Islet precursor cell (in vitro differentiated cells): ENCODE measurements at regions not wholly inside any gene's neighbourhood (a gene's known extent, or its start where the extent isn't known, plus 50 kb on each side); places are given as distances from the start of the nearest gene placed in this dataset.
A peak's percentile ranks its signal among the peaks of the same experiment; 100 is the strongest.

Experiments
- DNase-seq: peaks from one replicate; pipeline ENCODE4 v3.0.0-alpha.2; 2018

GRCh38 chr14:85288041-85288440 lies 241.9 kb upstream of the FLRT2 start:
- DNase-seq: no peak

GRCh38 chr14:85291731-85292130 lies 238.2 kb upstream of the FLRT2 start:
- no peak for DNase-seq

- DNase-seq: no peak
These were observed 236.2 kb upstream of the FLRT2 start for GRCh38 chr14:85293612-85294234.

- no peak for DNase-seq
These were observed 234.6 kb upstream of the FLRT2 start for GRCh38 chr14:85295318-85295717.

GRCh38 chr14:85296456-85297210 lies 233.3 kb upstream of the FLRT2 start:
- peak; percentile 78 for DNase-seq

- DNase-seq: no peak
These were observed 229.8 kb upstream of the FLRT2 start for GRCh38 chr14:85300107-85300506.

- DNase-seq: no peak
These were observed 228.4 kb upstream of the FLRT2 start for GRCh38 chr14:85301506-85301905.

- DNase-seq: no peak
These were observed 223.9 kb upstream of the FLRT2 start for GRCh38 chr14:85306024-85306423.

GRCh38 chr14:85308531-85309300 lies 221.2 kb upstream of the FLRT2 start:
- no peak for DNase-seq

GRCh38 chr14:85310491-85311272 lies 219.3 kb upstream of the FLRT2 start:
- no peak for DNase-seq

GRCh38 chr14:85313560-85314207 lies 216.3 kb upstream of the FLRT2 start:
- no peak for DNase-seq

GRCh38 chr14:85315290-85315689 lies 214.7 kb upstream of the FLRT2 start:
- DNase-seq: no peak

GRCh38 chr14:85315733-85316290 lies 214.1 kb upstream of the FLRT2 start:
- DNase-seq: no peak

- DNase-seq: no peak
These were observed 213.1 kb upstream of the FLRT2 start for GRCh38 chr14:85316701-85317410.

- no peak for DNase-seq
These were observed 212.4 kb upstream of the FLRT2 start for GRCh38 chr14:85317491-85318021.

- DNase-seq: no peak
These were observed 210.8 kb upstream of the FLRT2 start for GRCh38 chr14:85319101-85319500.

GRCh38 chr14:85319998-85320630 lies 209.8 kb upstream of the FLRT2 start:
- DNase-seq: no peak

GRCh38 chr14:85325134-85326017 lies 204.6 kb upstream of the FLRT2 start:
- DNase-seq: no peak

GRCh38 chr14:85332401-85332800 lies 197.5 kb upstream of the FLRT2 start:
- no peak for DNase-seq

GRCh38 chr14:85333313-85333712 lies 196.6 kb upstream of the FLRT2 start:
- DNase-seq: no peak
